ENCODE measurements at regions not wholly inside any gene's neighbourhood (a gene's known extent, or its start where the extent isn't known, plus 50 kb on each side); places are given as distances from the start of the nearest gene placed in this dataset.

- H3K27ac ChIP-seq: no peak overlapping the region
- TF ChIP-seq POLR2A (IDR thresholded peaks at IDR 0.05) (no peak), CTCF (IDR thresholded peaks at IDR 0.05) (no peak)
- intact Hi-C loops (cut with DNase I; ENCODE audit: low total_unique reads): no loop called here
- no peaks in the 10 kb centered on the region for H3K27me3 ChIP-seq
- H3K4me3 ChIP-seq: no peak overlapping the region
- H3K4me1 ChIP-seq: no peaks in the 10 kb centered on the region
- no peaks in the 10 kb centered on the region for H3K9me3 ChIP-seq
- no peaks in the 10 kb centered on the region for H3K36me3 ChIP-seq
- DNase-seq: no peak
Observed at GRCh38 chr11:33455867-33456463, 198.8 kb downstream of the HIPK3 start.

GRCh38 chr11:33454264-33454663, 197.1 kb downstream of the HIPK3 start:
- no peak for TF ChIP-seq POLR2A (IDR thresholded peaks at IDR 0.05)
- TF ChIP-seq CTCF (IDR thresholded peaks at IDR 0.05): no peak
- no peak overlapping the region for H3K27ac ChIP-seq
- DNase-seq: no peak
- no peaks in the 10 kb centered on the region for H3K4me1 ChIP-seq
- no peaks in the 10 kb centered on the region for H3K27me3 ChIP-seq
- H3K4me3 ChIP-seq: no peak overlapping the region
- intact Hi-C loops (cut with DNase I; ENCODE audit: low total_unique reads): no loop called here
- no peaks in the 10 kb centered on the region for H3K36me3 ChIP-seq
- no peaks in the 10 kb centered on the region for H3K9me3 ChIP-seq

- Histone ChIP-seq H3K27me3 (no peaks in the 10 kb centered on the region), H3K4me1 (no peaks in the 10 kb centered on the region), H3K27ac (no peak overlapping the region), H3K36me3 (no peaks in the 10 kb centered on the region), H3K9me3 (no peaks in the 10 kb centered on the region), H3K4me3 (no peak overlapping the region)
- DNase-seq: no peak
- intact Hi-C loops (cut with DNase I; ENCODE audit: low total_unique reads): no loop called here
- no peak for TF ChIP-seq POLR2A (IDR thresholded peaks at IDR 0.05)
Observed at GRCh38 chr11:33452836-33453624, 195.8 kb downstream of the HIPK3 start.

- Histone ChIP-seq H3K4me3 (no peak overlapping the region), H3K4me1 (no peaks in the 10 kb centered on the region), H3K27me3 (no peaks in the 10 kb centered on the region), H3K36me3 (no peaks in the 10 kb centered on the region), H3K27ac (no peak overlapping the region), H3K9me3 (no peaks in the 10 kb centered on the region)
- intact Hi-C loops (cut with DNase I; ENCODE audit: low total_unique reads): no loop called here
- TF ChIP-seq POLR2A (IDR thresholded peaks at IDR 0.05) (no peak), CTCF (IDR thresholded peaks at IDR 0.05) (no peak)
- DNase-seq: no peak
Observed at GRCh38 chr11:33451364-33451763, 194.2 kb downstream of the HIPK3 start.

GRCh38 chr11:33449798-33450197, 192.6 kb downstream of the HIPK3 start:
- Histone ChIP-seq H3K27ac (no peak overlapping the region), H3K27me3 (no peaks in the 10 kb centered on the region), H3K4me1 (no peaks in the 10 kb centered on the region), H3K36me3 (no peaks in the 10 kb centered on the region), H3K4me3 (no peak overlapping the region), H3K9me3 (no peaks in the 10 kb centered on the region)
- no peak for TF ChIP-seq CTCF (IDR thresholded peaks at IDR 0.05)
- TF ChIP-seq POLR2A (IDR thresholded peaks at IDR 0.05): no peak
- no peak for DNase-seq
- intact Hi-C loops (cut with DNase I; ENCODE audit: low total_unique reads): no loop called here

All from uterus (tissue), 3 donors.